Mucosa of descending colon (tissue), 3 donors: ENCODE measurements at regions not wholly inside any gene's neighbourhood (a gene's known extent, or its start where the extent isn't known, plus 50 kb on each side); places are given as distances from the start of the nearest gene placed in this dataset.

Experiments
- ATAC-seq: fragments of 200-7000 bp; cut with Tn5 transposase; one replicate; pipeline ENCODE4 v1.9.1; 2020; ENCODE audit warnings: mild to moderate bottlenecking, moderate library complexity
- DNase-seq, 3 donors: peaks; one replicate each; pipeline ENCODE4 v3.0.0-alpha.2; 2020
- H3K36me3 ChIP-seq: fragments of 200-600 bp; one replicate; pipeline ENCODE4 v1.8.0; 2021; ENCODE audit warnings: low read depth, mild to moderate bottlenecking
- H3K4me1 ChIP-seq: fragments of 200-600 bp; one replicate; pipeline ENCODE4 v1.8.0; 2021; ENCODE audit warnings: low read depth, mild to moderate bottlenecking
- H3K4me3 ChIP-seq: fragments of 200-600 bp; one replicate; pipeline ENCODE4 v1.8.0; 2021; ENCODE audit warnings: mild to moderate bottlenecking
- H3K9me3 ChIP-seq: fragments of 200-600 bp; one replicate; pipeline ENCODE4 v1.8.0; 2021; ENCODE audit warnings: mild to moderate bottlenecking
- CTCF ChIP-seq: fragments of 200-600 bp; IDR thresholded peaks from one replicate; pipeline ENCODE4 v1.8.0; 2022; ENCODE audit warnings: antibody characterized with exemption, mild to moderate bottlenecking
- intact Hi-C, 2 donors: fragments of 100-400 bp; cut with DNase I in 1 of 2; cut with micrococcal nuclease in 1 of 2; formaldehyde crosslinking; loops; one replicate each; pipeline versions ENCODE4 v1.11.0 to v1.11.1; 2022; cut with DNase I, micrococcal nuclease
- donor health status: DM: no; HTN: no; CAD: no; lungs with moderate emphysema.
- donor health status: DM: no; HTN: no; CAD: no.
- donor health status: DM: no; HTN: yes; CAD: no.

DNA sequence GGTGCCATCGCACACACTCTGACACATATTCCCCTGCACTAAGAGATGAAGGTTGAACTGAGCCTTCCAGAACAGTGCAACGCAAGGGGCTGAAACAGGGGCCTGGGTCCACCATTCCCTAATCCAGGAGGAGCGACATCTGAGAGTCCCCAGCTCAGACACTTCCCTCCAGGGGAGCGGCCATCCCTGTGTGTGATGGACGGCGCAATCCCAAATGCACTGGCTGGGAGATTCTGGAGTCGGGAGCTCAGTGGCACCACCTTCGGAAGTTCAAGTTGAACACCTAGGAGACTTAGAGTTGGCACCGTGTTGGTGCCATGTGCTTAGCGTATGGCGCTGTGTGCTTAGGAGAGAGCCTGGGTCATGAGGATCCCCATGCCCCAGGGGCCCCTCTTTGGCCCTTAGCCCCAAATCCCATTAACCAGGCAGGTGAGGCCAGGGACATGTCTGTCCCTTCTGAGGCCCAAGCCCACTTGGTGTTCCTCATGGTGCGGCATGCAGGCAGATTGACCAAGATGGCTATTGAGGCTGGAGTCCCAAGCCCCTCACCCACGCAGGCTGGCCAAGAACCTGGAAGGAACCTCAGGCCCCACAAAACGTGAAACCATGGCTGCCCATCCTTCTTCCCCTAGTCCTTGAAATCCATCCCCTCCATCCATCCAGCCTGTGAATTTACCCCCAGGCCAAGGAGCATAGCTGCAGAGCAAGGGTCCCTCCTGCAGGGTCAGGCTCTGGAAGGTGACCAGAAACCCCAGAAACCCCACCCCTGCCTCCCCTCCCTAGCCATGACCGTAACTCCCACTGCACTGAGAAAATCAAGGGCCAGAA lies 114.1 kb upstream of the OTOS start:
- H3K9me3 ChIP-seq, result no peaks in the 10 kb centered on the region
- TF ChIP-seq CTCF, result no peak
- no peak for ATAC-seq
- intact Hi-C loops, result no loop called here
- H3K36me3 ChIP-seq, result no peaks in the 10 kb centered on the region
- peaks cover 8% of the 10 kb centered on the region for H3K4me1 ChIP-seq
- H3K4me3 ChIP-seq, result no peak overlapping the region
- no peak for DNase-seq

- Histone ChIP-seq H3K4me1 (peaks cover 8% of the 10 kb centered on the region), H3K9me3 (no peaks in the 10 kb centered on the region), H3K36me3 (no peaks in the 10 kb centered on the region), H3K4me3 (no peak overlapping the region)
- intact Hi-C loops, result no loop called here
- DNase-seq, result no peak
- no peak for ATAC-seq
- no peak for TF ChIP-seq CTCF
Observed at GRCh38 chr2:240255165-240255491, 114.7 kb upstream of the OTOS start.

DNA sequence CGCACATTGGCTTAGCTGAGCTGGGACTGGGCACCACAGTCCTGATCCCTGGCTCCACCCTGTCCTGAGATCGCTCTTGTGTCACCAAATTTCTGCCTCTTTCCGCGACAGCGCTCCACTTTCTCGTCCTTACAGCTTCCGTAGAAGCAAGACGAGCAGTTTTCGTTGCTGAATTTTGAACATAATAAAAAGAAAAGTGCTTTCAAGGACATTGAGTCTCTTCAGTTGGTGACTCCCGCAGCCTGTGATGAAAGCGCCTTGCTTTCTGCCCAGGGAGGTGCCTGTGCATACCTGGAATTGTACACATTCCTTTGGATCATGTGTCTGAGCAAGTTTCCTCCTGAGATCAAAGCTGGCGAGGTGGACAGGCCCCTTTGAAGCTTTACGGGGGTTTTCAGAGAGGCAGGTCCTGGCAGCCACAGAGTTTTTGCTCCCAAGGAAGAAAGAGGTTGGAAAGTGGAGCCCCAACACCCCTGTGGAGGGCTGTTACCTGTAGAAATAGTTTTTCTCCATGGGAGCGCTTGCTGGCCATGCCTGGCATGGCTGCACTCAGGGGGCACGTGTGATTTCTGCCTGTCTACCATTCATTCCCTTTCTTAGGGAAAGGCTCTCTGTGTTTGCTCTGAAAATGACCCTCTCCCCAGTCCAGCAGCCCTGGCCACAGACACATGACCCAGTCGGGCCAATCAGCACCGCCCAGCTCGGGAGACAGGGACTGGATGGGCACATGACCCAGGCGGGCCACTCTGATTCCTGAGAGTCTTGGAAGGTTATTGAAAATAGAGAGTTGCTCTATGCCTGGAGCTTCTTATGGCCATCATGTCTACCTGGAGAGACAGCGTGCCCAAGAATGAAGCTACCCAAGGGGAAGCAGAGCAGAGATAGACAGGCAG lies 115.6 kb upstream of the OTOS start:
- intact Hi-C loops, result no loop called here
- Histone ChIP-seq H3K4me3 (no peak overlapping the region), H3K36me3 (no peaks in the 10 kb centered on the region), H3K4me1 (peaks cover 4% of the 10 kb centered on the region), H3K9me3 (no peaks in the 10 kb centered on the region)
- DNase-seq (no peak), ATAC-seq (no peak)
- TF ChIP-seq CTCF, result no peak

DNA sequence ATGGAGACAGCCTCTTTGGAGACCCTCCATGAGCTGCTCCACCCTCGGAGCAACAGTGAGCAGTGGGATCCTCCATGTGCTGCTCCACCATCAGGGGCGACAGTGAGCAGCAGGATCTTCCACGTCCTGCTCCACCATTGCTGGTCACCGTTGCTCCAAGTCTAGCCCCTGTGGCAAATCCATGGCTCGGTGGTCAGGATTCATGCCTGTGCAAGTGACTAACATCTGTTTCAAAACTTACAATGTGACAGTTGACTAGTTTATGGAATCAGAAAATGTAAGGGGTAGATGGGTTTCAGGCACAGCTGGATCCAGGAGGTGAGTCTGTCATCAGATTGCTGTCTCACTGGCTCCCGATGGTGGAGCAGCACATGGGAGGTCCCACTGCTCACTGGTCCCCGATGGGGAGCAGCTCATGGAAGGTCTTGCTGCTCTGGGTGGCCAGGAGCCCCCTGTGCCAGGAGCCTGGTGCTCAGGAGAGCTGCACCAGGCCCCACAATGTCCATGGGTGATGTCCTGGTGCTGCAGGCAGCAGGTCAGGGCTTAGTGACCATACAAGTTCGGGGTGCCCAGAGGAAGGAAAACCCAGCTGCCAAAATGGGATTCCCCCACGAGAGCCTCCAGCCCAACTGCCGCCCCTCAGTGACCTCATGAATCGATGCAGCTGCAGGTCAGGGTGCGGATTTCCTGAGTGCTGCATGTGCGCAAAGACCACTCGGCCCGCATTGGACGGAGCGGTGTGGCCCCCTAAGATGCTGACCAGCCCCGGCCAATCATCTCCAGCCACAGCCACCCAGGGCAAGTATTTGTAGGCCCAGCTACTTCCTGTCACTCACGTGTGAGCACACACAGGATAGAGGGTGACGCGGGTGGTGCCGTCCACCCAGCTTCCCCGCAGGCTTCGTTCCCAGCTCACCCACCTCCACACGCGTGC lies 116.5 kb upstream of the OTOS start:
- DNase-seq (no peak), ATAC-seq (no peak)
- no peak for TF ChIP-seq CTCF
- intact Hi-C loops, result no loop called here
- no peaks in the 10 kb centered on the region for H3K36me3 ChIP-seq
- peaks cover under 1% of the 10 kb centered on the region for H3K9me3 ChIP-seq
- no peak overlapping the region for H3K4me3 ChIP-seq
- no peaks in the 10 kb centered on the region for H3K4me1 ChIP-seq

DNA sequence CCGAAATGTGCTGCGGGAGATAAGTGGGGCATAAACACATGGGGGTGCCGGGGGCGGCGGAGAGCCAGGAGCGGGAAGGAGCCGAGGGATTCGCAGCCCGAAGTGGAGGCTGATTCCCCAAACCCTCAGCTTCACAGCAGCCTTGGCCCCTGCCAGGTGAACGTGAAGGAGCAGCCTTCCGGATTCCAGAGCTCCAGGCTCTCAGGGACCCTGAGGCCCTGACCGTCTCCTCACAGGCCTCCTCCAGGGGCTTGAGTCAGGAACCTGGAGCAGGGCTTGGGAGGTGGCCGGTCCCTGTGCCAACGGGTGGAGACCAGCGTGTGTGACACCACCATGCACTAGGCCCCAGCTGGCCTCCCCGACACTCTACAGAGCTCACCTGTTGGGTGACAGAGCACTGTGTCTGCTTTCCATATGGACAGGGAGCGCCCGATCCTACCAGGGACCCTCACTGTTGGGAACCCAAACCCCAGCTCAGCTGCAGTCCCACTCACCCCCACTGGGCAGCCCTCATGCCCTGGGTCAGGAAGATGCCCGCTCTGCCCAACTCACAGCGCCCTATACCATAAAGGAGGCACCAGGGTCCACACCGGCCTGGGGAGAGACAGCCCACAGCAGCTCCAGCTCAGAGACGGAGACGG lies 117.6 kb upstream of the OTOS start:
- Histone ChIP-seq H3K36me3 (no peaks in the 10 kb centered on the region), H3K4me1 (no peaks in the 10 kb centered on the region), H3K4me3 (no peak overlapping the region), H3K9me3 (peaks cover 11% of the 10 kb centered on the region)
- intact Hi-C loops, result no loop called here
- no peak for TF ChIP-seq CTCF
- DNase-seq (no peak), ATAC-seq (no peak)
